ENCODE measurements at regions not wholly inside any gene's neighbourhood (a gene's known extent, or its start where the extent isn't known, plus 50 kb on each side); places are given as distances from the start of the nearest gene placed in this dataset.
"Not testable (repeated sequence)": the region's sequence is repeated elsewhere in the genome, so short reads cannot be mapped to it uniquely, and the experiment has no call there.

DNA sequence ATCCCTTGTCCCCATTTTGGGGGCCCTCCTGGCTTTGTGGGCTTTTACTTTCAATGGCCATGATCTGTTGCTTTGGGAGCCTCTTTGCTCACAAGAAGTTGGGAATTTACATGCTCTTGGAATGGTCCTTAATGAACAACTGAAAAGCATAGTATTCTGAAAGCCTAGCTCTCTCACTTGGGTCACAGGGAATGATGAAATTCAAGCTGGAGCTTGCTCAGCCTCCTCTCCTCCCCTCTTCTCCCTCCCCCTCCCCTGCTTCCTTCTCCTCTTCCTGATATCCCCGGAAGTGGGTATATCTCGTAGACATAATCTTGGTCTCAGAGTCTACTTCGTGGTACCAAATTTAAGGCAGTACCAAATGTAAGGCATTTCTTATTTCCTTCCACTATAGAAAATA is 400.6 kb upstream of the NR3C2 start:
- 57 to 89% (median 77%) methylated on average over 3 of the region's 3 CpGs for WGBS, 4 donors
- Histone ChIP-seq H3K36me3 (replicated peaks in 1 of 2) (no peaks in the 10 kb centered on the region), H3K27ac (no peak overlapping the region), H3K4me3 (no peak overlapping the region), H3K9me3 (replicated peaks in 1 of 3) (no peaks in the 10 kb centered on the region), H3K4me1 (replicated peaks in 1 of 2) (no peaks in the 10 kb centered on the region), H3K27me3 (no peaks in the 10 kb centered on the region)
- TF ChIP-seq POLR2A (IDR thresholded peaks at IDR 0.05): no peak
- TF ChIP-seq, protein P1, sequence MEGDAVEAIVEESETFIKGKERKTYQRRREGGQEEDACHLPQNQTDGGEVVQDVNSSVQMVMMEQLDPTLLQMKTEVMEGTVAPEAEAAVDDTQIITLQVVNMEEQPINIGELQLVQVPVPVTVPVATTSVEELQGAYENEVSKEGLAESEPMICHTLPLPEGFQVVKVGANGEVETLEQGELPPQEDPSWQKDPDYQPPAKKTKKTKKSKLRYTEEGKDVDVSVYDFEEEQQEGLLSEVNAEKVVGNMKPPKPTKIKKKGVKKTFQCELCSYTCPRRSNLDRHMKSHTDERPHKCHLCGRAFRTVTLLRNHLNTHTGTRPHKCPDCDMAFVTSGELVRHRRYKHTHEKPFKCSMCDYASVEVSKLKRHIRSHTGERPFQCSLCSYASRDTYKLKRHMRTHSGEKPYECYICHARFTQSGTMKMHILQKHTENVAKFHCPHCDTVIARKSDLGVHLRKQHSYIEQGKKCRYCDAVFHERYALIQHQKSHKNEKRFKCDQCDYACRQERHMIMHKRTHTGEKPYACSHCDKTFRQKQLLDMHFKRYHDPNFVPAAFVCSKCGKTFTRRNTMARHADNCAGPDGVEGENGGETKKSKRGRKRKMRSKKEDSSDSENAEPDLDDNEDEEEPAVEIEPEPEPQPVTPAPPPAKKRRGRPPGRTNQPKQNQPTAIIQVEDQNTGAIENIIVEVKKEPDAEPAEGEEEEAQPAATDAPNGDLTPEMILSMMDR (IDR thresholded peaks at IDR 0.05): no peak
- intact Hi-C loops (cut with DNase I): no loop called here
- no peak for DNase-seq

DNA sequence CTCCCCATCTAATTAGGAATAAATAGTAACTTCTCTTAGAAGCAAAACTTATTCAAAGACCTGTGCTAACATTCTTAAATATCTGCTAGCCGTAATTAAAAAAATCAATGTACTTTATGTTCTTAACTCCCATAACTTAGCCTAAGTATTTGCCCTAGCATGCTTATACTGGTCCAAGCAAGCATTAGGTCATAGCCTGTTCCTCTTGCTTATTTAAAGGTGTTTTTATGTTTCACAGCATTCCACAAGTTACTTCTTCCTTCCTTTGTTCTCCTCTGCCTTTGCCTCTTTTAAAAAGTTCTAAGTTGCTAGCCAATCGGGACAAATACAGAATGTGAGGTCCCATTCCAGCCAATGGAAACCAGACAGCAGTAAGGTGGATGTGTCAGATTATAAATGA is 395.4 kb upstream of the NR3C2 start:
- H3K9me3 ChIP-seq (replicated peaks in 1 of 3); H3K4me1 ChIP-seq (replicated peaks in 1 of 2); H3K27ac ChIP-seq; intact Hi-C loops (cut with DNase I); H3K4me3 ChIP-seq; H3K36me3 ChIP-seq (replicated peaks in 1 of 2); H3K27me3 ChIP-seq; DNase-seq: not testable (repeated sequence)
- WGBS, 4 donors: 77 to 92% (median 88%) methylated on average over 2 of the region's 2 CpGs

DNA sequence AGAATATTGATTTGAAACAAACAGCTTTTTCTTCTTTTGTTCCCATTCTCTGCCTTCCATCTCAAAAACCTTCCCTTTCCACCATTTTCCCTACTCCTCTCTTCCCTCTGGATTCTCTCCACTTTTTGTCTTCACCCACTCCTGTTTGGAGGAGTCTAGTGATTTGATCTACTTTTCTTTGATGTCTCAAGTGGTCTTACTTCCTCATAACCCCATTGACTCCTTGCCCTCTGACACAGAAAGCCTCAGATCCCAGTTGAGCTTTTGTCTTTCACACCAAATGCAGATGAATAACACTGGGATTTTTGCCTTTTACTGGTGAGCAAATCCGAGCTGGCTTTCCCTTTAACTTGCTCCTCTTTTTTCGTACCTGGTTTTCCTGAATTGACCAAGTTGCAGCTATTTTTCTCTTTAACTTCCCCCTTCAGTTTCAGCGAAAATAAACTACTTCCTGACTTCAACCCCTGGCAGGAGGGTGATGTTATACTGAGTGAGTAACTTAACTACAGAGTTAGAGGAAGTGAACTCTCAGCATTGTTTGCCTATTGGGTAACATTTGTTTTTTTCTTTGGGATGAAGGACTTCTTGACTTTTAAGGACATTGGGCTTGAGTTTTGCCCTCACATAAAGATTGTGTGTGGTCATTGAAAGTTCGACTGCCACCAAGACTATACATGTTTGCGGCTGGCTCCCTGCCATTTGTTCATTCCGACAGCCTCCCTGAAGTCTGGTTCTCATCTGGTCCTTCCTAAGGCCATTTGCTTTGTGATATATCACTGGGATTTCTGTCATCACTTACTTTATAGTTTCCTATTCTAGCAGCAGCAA is 392.8 kb upstream of the NR3C2 start:
- no peak for TF ChIP-seq POLR2A (IDR thresholded peaks at IDR 0.05)
- TF ChIP-seq, protein P1 (IDR thresholded peaks at IDR 0.05): no peak
- Histone ChIP-seq H3K4me1 (replicated peaks in 1 of 2) (peaks cover 0 to 3% of the 10 kb centered on the region in 2 donors), H3K36me3 (replicated peaks in 1 of 2) (no peaks in the 10 kb centered on the region), H3K27me3 (no peaks in the 10 kb centered on the region), H3K27ac (no peak overlapping the region), H3K4me3 (no peak overlapping the region), H3K9me3 (replicated peaks in 1 of 3) (no peaks in the 10 kb centered on the region)
- intact Hi-C loops (cut with DNase I): no loop called here
- no peak for DNase-seq
- 37 to 38% (median 38%) methylated on average over 6 of the region's 6 CpGs for WGBS, 4 donors

DNA sequence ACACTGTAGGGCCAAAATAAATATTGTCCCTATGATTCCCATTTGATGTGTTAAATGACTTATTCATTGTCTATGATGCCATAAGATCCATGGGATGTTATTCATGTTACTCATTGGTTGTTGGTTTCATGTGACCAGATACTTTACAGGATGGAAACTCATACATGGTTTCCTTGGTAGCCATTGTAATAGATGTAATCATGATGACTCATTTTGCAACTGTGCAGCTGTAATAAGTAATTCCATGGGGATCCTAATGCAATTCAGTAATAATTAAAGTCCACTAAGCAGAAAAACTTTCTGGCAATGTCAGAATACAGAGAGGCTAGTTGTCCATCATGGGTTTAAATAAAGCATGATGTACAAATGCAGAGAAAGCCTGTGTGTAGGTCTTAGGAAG is 389.7 kb upstream of the NR3C2 start:
- H3K4me1 ChIP-seq (replicated peaks in 1 of 2): peaks cover 0 to 3% of the 10 kb centered on the region in 2 donors
- H3K36me3 ChIP-seq (replicated peaks in 1 of 2): no peaks in the 10 kb centered on the region
- no peaks in the 10 kb centered on the region for H3K27me3 ChIP-seq
- H3K27ac ChIP-seq: no peak overlapping the region
- TF ChIP-seq, protein P1 (IDR thresholded peaks at IDR 0.05): no peak
- H3K4me3 ChIP-seq: no peak overlapping the region
- H3K9me3 ChIP-seq (replicated peaks in 1 of 3): no peaks in the 10 kb centered on the region
- no peak for DNase-seq
- intact Hi-C loops (cut with DNase I): no loop called here

DNA sequence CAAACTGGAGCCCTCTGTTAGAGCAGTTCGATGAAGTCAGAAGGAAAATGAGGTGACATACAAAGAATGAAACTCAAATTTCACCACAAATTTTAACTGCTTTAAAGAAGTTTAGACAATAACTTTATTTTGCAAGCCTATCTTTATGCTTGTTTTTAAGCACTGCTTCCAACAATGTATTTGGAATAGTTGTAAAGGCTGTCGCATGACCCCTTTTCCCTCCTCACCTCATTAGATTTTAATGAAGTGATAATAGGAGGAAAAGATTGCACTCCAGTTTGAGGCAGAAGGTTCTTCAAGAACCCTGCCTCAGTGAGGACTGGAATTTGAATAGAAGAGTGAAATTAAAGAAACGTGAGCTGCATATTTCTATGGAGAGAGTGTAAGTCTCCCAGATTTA is 386.1 kb upstream of the NR3C2 start:
- no peak for TF ChIP-seq POLR2A (IDR thresholded peaks at IDR 0.05)
- TF ChIP-seq, protein P1 (IDR thresholded peaks at IDR 0.05): no peak
- H3K27ac ChIP-seq: no peak overlapping the region
- no peaks in the 10 kb centered on the region for H3K9me3 ChIP-seq (replicated peaks in 1 of 3)
- H3K36me3 ChIP-seq (replicated peaks in 1 of 2): no peaks in the 10 kb centered on the region
- H3K27me3 ChIP-seq: no peaks in the 10 kb centered on the region
- H3K4me1 ChIP-seq (replicated peaks in 1 of 2): no peaks in the 10 kb centered on the region
- no peak for DNase-seq
- intact Hi-C loops (cut with DNase I): no loop called here
- 52 to 83% (median 73%) methylated on average over 3 of the region's 3 CpGs for WGBS, 4 donors
- no peak overlapping the region for H3K4me3 ChIP-seq
